ENCODE measurements at regions not wholly inside any gene's neighbourhood (a gene's known extent, or its start where the extent isn't known, plus 50 kb on each side); places are given as distances from the start of the nearest gene placed in this dataset.
A peak's percentile ranks its signal among the peaks of the same experiment; 100 is the strongest.
"Not testable (repeated sequence)": the region's sequence is repeated elsewhere in the genome, so short reads cannot be mapped to it uniquely, and the experiment has no call there.

- DNase-seq (ENCODE audit: insufficient read length, low spot score) (no peak), FAIRE-seq (no peak)
- no peak for TF ChIP-seq CTCF (IDR thresholded peaks at IDR 0.05; ENCODE audit: insufficient read depth, missing control alignments)
These were observed 209.2 kb downstream of the KCTD12 start for GRCh38 chr13:76677043-76677442.

GRCh38 chr13:76672420-76672819 is 213.8 kb downstream of the KCTD12 start:
- TF ChIP-seq CTCF (IDR thresholded peaks at IDR 0.05; ENCODE audit: insufficient read depth, missing control alignments): no peak
- no peak for FAIRE-seq

GRCh38 chr13:76668716-76669115 is 217.5 kb downstream of the KCTD12 start:
- DNase-seq (ENCODE audit: insufficient read length, low spot score): no peak
- TF ChIP-seq CTCF (IDR thresholded peaks at IDR 0.05; ENCODE audit: insufficient read depth, missing control alignments): no peak
- FAIRE-seq: no peak

More at GRCh38 chr13:76672420-76672819, 213.8 kb downstream of the KCTD12 start:
- no peak for DNase-seq (ENCODE audit: insufficient read length, low spot score)

- DNase-seq (ENCODE audit: insufficient read length, low spot score) (no peak), FAIRE-seq (no peak)
These were observed 218.1 kb downstream of the KCTD12 start for GRCh38 chr13:76668141-76668540.

GRCh38 chr13:76667551-76667950 is 218.7 kb downstream of the KCTD12 start:
- DNase-seq (ENCODE audit: insufficient read length, low spot score) (no peak), FAIRE-seq (no peak)
- TF ChIP-seq CTCF (IDR thresholded peaks at IDR 0.05; ENCODE audit: insufficient read depth, missing control alignments): peak; percentile 57

More at GRCh38 chr13:76668141-76668540, 218.1 kb downstream of the KCTD12 start:
- no peak for TF ChIP-seq CTCF (IDR thresholded peaks at IDR 0.05; ENCODE audit: insufficient read depth, missing control alignments)

GRCh38 chr13:76663592-76664335 is 222.4 kb downstream of the KCTD12 start:
- no peak for TF ChIP-seq CTCF (IDR thresholded peaks at IDR 0.05; ENCODE audit: insufficient read depth, missing control alignments)
- DNase-seq (ENCODE audit: insufficient read length, low spot score): no peak
- FAIRE-seq: no peak

GRCh38 chr13:76659074-76659473 is 227.1 kb downstream of the KCTD12 start:
- DNase-seq (ENCODE audit: insufficient read length, low spot score); FAIRE-seq: not testable (repeated sequence)
